Keratinocyte (primary cell): ENCODE measurements at regions not wholly inside any gene's neighbourhood (a gene's known extent, or its start where the extent isn't known, plus 50 kb on each side); places are given as distances from the start of the nearest gene placed in this dataset.

ENCODE experiments used
- DNase-seq: peaks from one replicate; pipeline ENCODE4 v3.0.0-alpha.2; 2011; ENCODE audit warnings: low read depth, missing footprints, low spot score
- FAIRE-seq: peaks from 2 replicates; lab custom pipeline; 2011; peaks lifted over from hg19 to GRCh38; lab: Jason Lieb, UNC
- H2AFZ ChIP-seq: 2 replicates; pipeline ENCODE4 v1.6.0; 2012; ENCODE audit warnings: low read length, control low read depth, inconsistent platforms; ENCODE audit not compliant: control insufficient read depth
- H3K27ac ChIP-seq: 2 replicates; pipeline ENCODE4 v1.5.1; 2011; ENCODE audit warnings: low read length; ENCODE audit not compliant: control insufficient read depth, insufficient read depth
- H3K27me3 ChIP-seq: 3 replicates; pipeline ENCODE4 v1.6.0; 2011; ENCODE audit warnings: low read length; ENCODE audit not compliant: control insufficient read depth, insufficient read depth; ENCODE audit errors: extremely low read depth
- H3K36me3 ChIP-seq, 2 experiments: 2 replicates in 1 of 2; 3 replicates in 1 of 2; pipeline ENCODE4 v1.5.1; 2011; ENCODE audit warnings: low read length in 2 of 2, mild to moderate bottlenecking in 1 of 2; ENCODE audit not compliant: control insufficient read depth in 2 of 2, insufficient read depth in 2 of 2; ENCODE audit errors: extremely low read depth in 1 of 2
- H3K4me1 ChIP-seq: 3 replicates; pipeline ENCODE4 v1.5.1; 2011; ENCODE audit warnings: low read length; ENCODE audit not compliant: control insufficient read depth, insufficient read depth; ENCODE audit errors: extremely low read depth
- H3K4me2 ChIP-seq: 3 replicates; pipeline ENCODE4 v1.6.0; 2011; ENCODE audit warnings: low read depth, low read length; ENCODE audit not compliant: control insufficient read depth, insufficient read depth; ENCODE audit errors: extremely low read depth
- H3K4me3 ChIP-seq, 3 experiments: fragments of 200-600 bp in 1 of 3; sonication (generic) in 1 of 3; 2 replicates in 2 of 3; 3 replicates in 1 of 3; pipeline ENCODE4 v1.5.1; 2011 to 2016; ENCODE audit warnings: low read length in 3 of 3, mild to moderate bottlenecking in 3 of 3, control low read depth in 2 of 3, inconsistent platforms in 1 of 3, low read depth in 1 of 3, mixed read lengths in 1 of 3, mixed run types in 1 of 3, moderate library complexity in 1 of 3; ENCODE audit not compliant: control insufficient read depth in 2 of 3, insufficient read depth in 2 of 3; ENCODE audit errors: extremely low read depth in 1 of 3
- H3K79me2 ChIP-seq: 2 replicates; pipeline ENCODE4 v1.6.0; 2012; ENCODE audit warnings: low read length; ENCODE audit not compliant: control insufficient read depth, insufficient read depth
- H3K9ac ChIP-seq: 3 replicates; pipeline ENCODE4 v1.6.0; 2011; ENCODE audit warnings: low read length; ENCODE audit not compliant: control insufficient read depth, insufficient read depth; ENCODE audit errors: extremely low read depth
- H3K9me1 ChIP-seq: 3 replicates; pipeline ENCODE4 v1.6.0; 2011; ENCODE audit warnings: low read length; ENCODE audit not compliant: control insufficient read depth, insufficient read depth; ENCODE audit errors: extremely low read depth
- H3K9me3 ChIP-seq: 2 replicates; pipeline ENCODE4 v1.5.1; 2012; ENCODE audit warnings: low read depth, low read length; ENCODE audit not compliant: control insufficient read depth
- H4K20me1 ChIP-seq: 3 replicates; pipeline ENCODE4 v1.6.0; 2011; ENCODE audit warnings: low read length; ENCODE audit not compliant: control insufficient read depth, insufficient read depth; ENCODE audit errors: extremely low read depth
- EZH2 ChIP-seq: IDR thresholded peaks from one replicate; pipeline ENCODE4 v1.6.1; 2012; ENCODE audit warnings: inconsistent platforms, mild to moderate bottlenecking, low read length, moderate library complexity
- dilution Hi-C: fragments of 300-500 bp; cut with MboI; formaldehyde crosslinking; loops from one replicate; pipeline ENCODE4 v1.7.0; 2020; ENCODE audit warnings: low sequenced_read_pairs; ENCODE audit not compliant: extremely low pct_ligation_motif_present
- TF ChIP-seq, protein P1 (sequence below), 3 experiments: IDR thresholded peaks in 1 of 3; conservative IDR thresholded peaks in 1 of 3; optimal IDR thresholded peaks in 1 of 3; 2 replicates in 2 of 3; 3 replicates in 1 of 3; pipeline versions ENCODE3 to v1.5.1; 2011; ENCODE audit warnings: low read length in 3 of 3, mild to moderate bottlenecking in 3 of 3, moderate library complexity in 2 of 3, control low read depth in 1 of 3, inconsistent platforms in 1 of 3; ENCODE audit not compliant: insufficient read depth in 2 of 3; ENCODE audit errors: extremely low read depth in 1 of 3

DNA sequence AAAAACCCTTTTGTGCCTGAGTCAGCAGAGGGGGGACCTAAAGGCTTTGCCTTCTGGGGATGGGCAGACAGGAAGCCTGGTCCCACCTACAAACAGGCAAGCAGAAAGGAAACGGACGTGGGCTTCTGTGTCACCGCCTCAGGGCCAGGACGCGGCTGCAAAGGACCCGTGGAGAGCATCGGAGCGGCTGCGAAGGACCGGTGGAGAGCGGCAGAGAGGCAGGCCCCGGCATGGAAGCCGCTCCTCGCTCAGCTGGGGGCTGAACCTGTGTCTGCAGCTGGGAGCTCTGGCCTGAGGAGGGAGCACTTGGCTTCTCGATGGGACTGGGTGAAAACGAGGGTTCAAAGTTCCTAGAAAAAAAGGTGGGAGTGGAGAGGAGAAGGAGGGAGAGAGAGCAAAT is 125.4 kb upstream of the PPP2R2D start:
- H3K9ac ChIP-seq = no peak overlapping the region
- H3K9me1 ChIP-seq = no peaks in the 10 kb centered on the region
- dilution Hi-C loops = no loop called here
- H3K9me3 ChIP-seq = peaks cover 4% of the 10 kb centered on the region
- DNase-seq = no peak
- FAIRE-seq = no peak
- no peak overlapping the region for H3K27ac ChIP-seq
- H3K27me3 ChIP-seq = no peaks in the 10 kb centered on the region
- H4K20me1 ChIP-seq = no peaks in the 10 kb centered on the region
- H3K79me2 ChIP-seq = no peaks in the 10 kb centered on the region
- H3K4me3 ChIP-seq = no peak overlapping the region
- TF ChIP-seq, protein P1, sequence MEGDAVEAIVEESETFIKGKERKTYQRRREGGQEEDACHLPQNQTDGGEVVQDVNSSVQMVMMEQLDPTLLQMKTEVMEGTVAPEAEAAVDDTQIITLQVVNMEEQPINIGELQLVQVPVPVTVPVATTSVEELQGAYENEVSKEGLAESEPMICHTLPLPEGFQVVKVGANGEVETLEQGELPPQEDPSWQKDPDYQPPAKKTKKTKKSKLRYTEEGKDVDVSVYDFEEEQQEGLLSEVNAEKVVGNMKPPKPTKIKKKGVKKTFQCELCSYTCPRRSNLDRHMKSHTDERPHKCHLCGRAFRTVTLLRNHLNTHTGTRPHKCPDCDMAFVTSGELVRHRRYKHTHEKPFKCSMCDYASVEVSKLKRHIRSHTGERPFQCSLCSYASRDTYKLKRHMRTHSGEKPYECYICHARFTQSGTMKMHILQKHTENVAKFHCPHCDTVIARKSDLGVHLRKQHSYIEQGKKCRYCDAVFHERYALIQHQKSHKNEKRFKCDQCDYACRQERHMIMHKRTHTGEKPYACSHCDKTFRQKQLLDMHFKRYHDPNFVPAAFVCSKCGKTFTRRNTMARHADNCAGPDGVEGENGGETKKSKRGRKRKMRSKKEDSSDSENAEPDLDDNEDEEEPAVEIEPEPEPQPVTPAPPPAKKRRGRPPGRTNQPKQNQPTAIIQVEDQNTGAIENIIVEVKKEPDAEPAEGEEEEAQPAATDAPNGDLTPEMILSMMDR (optimal IDR thresholded peaks at IDR 0.05 in 1 of 3, IDR thresholded peaks at IDR 0.05 in 1 of 3, conservative IDR thresholded peaks at IDR 0.05 in 1 of 3; ENCODE audit: extremely low read depth in 1 of 3, insufficient read depth in 2 of 3, low read length in 3 of 3) = no peak
- no peak overlapping the region for H2AFZ ChIP-seq
- H3K4me2 ChIP-seq = no peak overlapping the region
- H3K4me1 ChIP-seq = no peaks in the 10 kb centered on the region
- H3K36me3 ChIP-seq = no peaks in the 10 kb centered on the region

DNA sequence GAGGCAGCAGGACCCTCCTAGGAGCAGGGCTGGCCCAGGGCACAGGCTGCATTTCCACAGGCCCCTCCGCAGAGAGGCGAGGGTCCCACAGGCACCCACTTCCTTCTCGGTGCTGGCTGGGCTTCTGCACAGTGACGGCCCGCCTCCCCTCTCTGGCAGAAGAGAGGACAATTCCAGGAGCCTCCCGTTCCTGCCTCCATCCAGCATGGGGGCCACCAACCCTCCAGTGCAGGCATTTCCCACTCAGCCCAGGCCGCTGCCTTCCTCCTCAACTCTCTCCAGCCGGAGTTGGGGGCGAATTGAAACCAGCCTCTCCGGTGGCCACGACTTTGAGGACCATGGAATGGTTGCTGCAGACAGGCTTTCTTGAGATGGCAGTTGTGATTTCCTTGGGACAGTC is 125.0 kb upstream of the PPP2R2D start:
- H3K27ac ChIP-seq = no peak overlapping the region
- dilution Hi-C loops = no loop called here
- no peak overlapping the region for H3K9ac ChIP-seq
- no peaks in the 10 kb centered on the region for H3K27me3 ChIP-seq
- H3K4me1 ChIP-seq = no peaks in the 10 kb centered on the region
- no peaks in the 10 kb centered on the region for H3K36me3 ChIP-seq
- H3K4me2 ChIP-seq = no peak overlapping the region
- FAIRE-seq (no peak), DNase-seq (no peak)
- TF ChIP-seq EZH2 = no peak
- TF ChIP-seq, protein P1 (optimal IDR thresholded peaks at IDR 0.05 in 1 of 3, IDR thresholded peaks at IDR 0.05 in 1 of 3, conservative IDR thresholded peaks at IDR 0.05 in 1 of 3; ENCODE audit: extremely low read depth in 1 of 3, insufficient read depth in 2 of 3, low read length in 3 of 3) = no peak
- H2AFZ ChIP-seq = no peak overlapping the region
- no peaks in the 10 kb centered on the region for H4K20me1 ChIP-seq
- H3K9me3 ChIP-seq = peaks cover 4% of the 10 kb centered on the region
- H3K79me2 ChIP-seq = no peaks in the 10 kb centered on the region
- H3K4me3 ChIP-seq = no peak overlapping the region
- H3K9me1 ChIP-seq = no peaks in the 10 kb centered on the region
